K562 (cell line): ENCODE measurements at regions not wholly inside any gene's neighbourhood (a gene's known extent, or its start where the extent isn't known, plus 50 kb on each side); places are given as distances from the start of the nearest gene placed in this dataset.

ENCODE experiments used
- ATAC-seq: fragments of 200-7000 bp; cut with Tn5 transposase; 3 replicates; pipeline ENCODE4 v1.9.1; 2020; ENCODE audit warnings: moderate library complexity
- BruUV-seq: library from RNA; stranded (reverse); fragments of 400-500 nt; replicated peaks from 2 replicates; lab custom pipeline; 2021; lab: Mats Ljungman, UMichigan
- CTCF ChIA-PET: fragments of 300-600 bp; formaldehyde crosslinking; extraction: SDS; loops from one replicate; lab custom pipeline; 2021; ENCODE audit warnings: low intra/inter-chr PET ratio; lab: Yijun Ruan, JAX
- POLR2A ChIA-PET: fragments of 300-600, 350-650 bp; sonication (Branson Sonifier 250); formaldehyde crosslinking; extraction: SDS; loops from one replicate; lab custom pipeline; 2021; ENCODE audit warnings: antibody characterized with exemption, inconsistent platforms; lab: Yijun Ruan, JAX
- DNase-seq, 4 experiments: peaks; one replicate each; pipeline versions ENCODE4 v3.0.0 to v3.0.0-alpha.2; 2011 to 2018; ENCODE audit warnings: low spot score in 3 of 4, mixed read lengths in 3 of 4; ENCODE audit errors: extremely low read depth in 1 of 4
- FAIRE-seq: peaks from 2 replicates; lab custom pipeline; 2011; peaks lifted over from hg19 to GRCh38; lab: Jason Lieb, UNC
- H2AFZ ChIP-seq: 2 replicates; pipeline ENCODE4 v1.6.0; 2011; ENCODE audit warnings: low read depth, low read length, control low read depth, inconsistent platforms
- H3K27ac ChIP-seq: fragments of 200-600 bp; 3 replicates; pipeline ENCODE4 v1.8.0; 2011; ENCODE audit warnings: low read depth, mild to moderate bottlenecking, control low read depth, inconsistent platforms, low read length, moderate library complexity, mixed read lengths; ENCODE audit errors: extremely low read depth
- H3K27me3 ChIP-seq, 2 experiments: fragments of 300-600 bp in 1 of 2; 2 replicates in 1 of 2; 3 replicates in 1 of 2; pipeline versions ENCODE4 v1.6.0 to v1.8.0; 2011; ENCODE audit warnings: inconsistent platforms in 2 of 2, low read length in 2 of 2, mild to moderate bottlenecking in 1 of 2, mixed read lengths in 1 of 2, moderate library complexity in 1 of 2; ENCODE audit not compliant: control insufficient read depth in 2 of 2, insufficient read depth in 2 of 2
- H3K36me3 ChIP-seq: fragments of 300-600 bp; 3 replicates; pipeline ENCODE4 v1.8.0; 2011; ENCODE audit warnings: mild to moderate bottlenecking, low read length, inconsistent platforms; ENCODE audit not compliant: control insufficient read depth, insufficient read depth
- H3K4me1 ChIP-seq, 2 experiments: fragments of 200-600 bp in 1 of 2; replicated peaks in 1 of 2; 2 replicates in 1 of 2; 3 replicates in 1 of 2; pipeline versions ENCODE4 v1.5.1 to v1.8.0; 2011; ENCODE audit warnings: inconsistent platforms in 2 of 2, low read length in 2 of 2, mild to moderate bottlenecking in 1 of 2, mixed read lengths in 1 of 2, moderate library complexity in 1 of 2; ENCODE audit not compliant: control insufficient read depth in 2 of 2, insufficient read depth in 2 of 2
- H3K4me2 ChIP-seq: 2 replicates; pipeline ENCODE4 v1.6.1; 2011; ENCODE audit warnings: low read length, control low read depth, inconsistent platforms, mixed read lengths; ENCODE audit not compliant: insufficient read depth
- H3K4me3 ChIP-seq: fragments of 200-600 bp; sonication (generic), shearing (Covaris generic); 2 replicates; pipeline ENCODE4 v1.5.1; 2016; ENCODE audit warnings: control low read depth, inconsistent platforms
- H3K79me2 ChIP-seq: fragments of 200-600 bp; 3 replicates; pipeline ENCODE4 v1.8.0; 2011; ENCODE audit warnings: low read length, inconsistent platforms; ENCODE audit not compliant: control insufficient read depth, insufficient read depth
- H3K9ac ChIP-seq, 2 experiments: 2 replicates each; pipeline versions ENCODE4 v1.6.0 to v1.6.1; 2011; ENCODE audit warnings: low read depth in 2 of 2, low read length in 2 of 2, control low read depth in 1 of 2, inconsistent platforms in 1 of 2, mild to moderate bottlenecking in 1 of 2, mixed read lengths in 1 of 2; ENCODE audit not compliant: insufficient read depth in 1 of 2
- H3K9me1 ChIP-seq: one replicate; pipeline ENCODE4 v1.6.0; 2011; ENCODE audit warnings: inconsistent platforms, mild to moderate bottlenecking, low read length, moderate library complexity; ENCODE audit not compliant: control insufficient read depth, insufficient read depth
- H3K9me3 ChIP-seq: replicated peaks from 2 replicates; pipeline ENCODE4 v1.5.1; 2011; ENCODE audit warnings: low read depth, low read length, inconsistent platforms; ENCODE audit not compliant: control insufficient read depth, insufficient read depth
- H4K20me1 ChIP-seq: replicated peaks from 2 replicates; pipeline ENCODE4 v1.6.1; 2011; ENCODE audit warnings: low read length, inconsistent platforms, mixed read lengths; ENCODE audit not compliant: control insufficient read depth, insufficient read depth
- C11orf30 ChIP-seq: fragments of 450-650 bp; IDR thresholded peaks from 2 replicates; pipeline ENCODE4 v1.6.1; 2016; ENCODE audit warnings: low read depth, mild to moderate bottlenecking
- HDAC2 ChIP-seq: fragments of 450-650 bp; IDR thresholded peaks from 2 replicates; pipeline ENCODE4 v1.6.1; 2016; ENCODE audit warnings: mild to moderate bottlenecking
- HDAC8 ChIP-seq: fragments of 450-650 bp; IDR thresholded peaks from 2 replicates; pipeline ENCODE4 v1.6.1; 2016; ENCODE audit warnings: mild to moderate bottlenecking, missing genetic modification characterization, moderate library complexity, missing compliant biosample characterization
- MAZ ChIP-seq, 2 experiments: fragments of 450-650 bp in 1 of 2; sonication (generic) in 1 of 2; formaldehyde crosslinking; IDR thresholded peaks in 1 of 2; conservative IDR thresholded peaks in 1 of 2; 2 replicates each; pipeline versions ENCODE4 v1.4.0 to v1.5.0; 2020; ENCODE audit warnings: mild to moderate bottlenecking in 1 of 2, missing genetic modification reagents in 1 of 2
- NCOA2 ChIP-seq, 2 experiments: fragments of 450-650 bp; IDR thresholded peaks; 2 replicates each; pipeline ENCODE4 v1.6.1; 2018; ENCODE audit warnings: mild to moderate bottlenecking in 2 of 2, moderate library complexity in 1 of 2; ENCODE audit not compliant: partially characterized antibody in 2 of 2
- RBBP5 ChIP-seq: fragments of 200-600 bp; sonication (generic); IDR thresholded peaks from 2 replicates; pipeline ENCODE4 v1.6.1; 2012; ENCODE audit warnings: borderline replicate concordance, mild to moderate bottlenecking, low read length, control low read depth, inconsistent platforms; ENCODE audit not compliant: insufficient read depth, poor library complexity, severe bottlenecking
- SIN3B ChIP-seq: fragments of 450-650 bp; IDR thresholded peaks from 2 replicates; pipeline ENCODE4 v1.6.1; 2017; ENCODE audit warnings: low read depth, mild to moderate bottlenecking, moderate library complexity
- SPI1 ChIP-seq: IDR thresholded peaks from 2 replicates; pipeline ENCODE4 v1.6.1; 2011; ENCODE audit warnings: low read depth, low read length, control low read depth, borderline replicate concordance
- TAF9B ChIP-seq: fragments of 450-650 bp; IDR thresholded peaks from 2 replicates; pipeline ENCODE4 v1.6.1; 2018; ENCODE audit warnings: mild to moderate bottlenecking; ENCODE audit not compliant: partially characterized antibody
- ZNF316 ChIP-seq: fragments of 450-650 bp; IDR thresholded peaks from 2 replicates; pipeline ENCODE4 v1.6.1; 2016
- WGBS: fragments of 100-300 bp; shearing (Covaris generic); methylation state at CpG from one replicate; pipeline ENCODE4 v1.1.6; 2016; ENCODE audit warnings: low coverage, mixed read lengths; ENCODE audit not compliant: insufficient coverage; ENCODE audit errors: missing lambda C conversion rate; 5-methylcytosine and 5-hydroxymethylcytosine counted together
- in situ Hi-C: fragments of 300-500 bp; cut with MboI; formaldehyde crosslinking; loops from 4 replicates; pipeline ENCODE4 v1.15.0; 2018; ENCODE audit warnings: inconsistent platforms, mixed read lengths
- intact Hi-C: fragments of 100-400 bp; cut with micrococcal nuclease; formaldehyde crosslinking; loops from 2 replicates; pipeline ENCODE4 v1.14.2; 2022

GRCh38 chr14:23697680-23698079 lies 61.5 kb downstream of the DHRS2 start:
- ATAC-seq, result no peak
- POLR2A ChIA-PET, result no interaction called here

GRCh38 chr14:23702656-23703426 lies 66.7 kb downstream of the DHRS2 start:
- WGBS, result 7% methylated on average over 2 of the region's 2 CpGs
- no peak overlapping the region for H3K4me3 ChIP-seq
- H3K9ac ChIP-seq, result no peak overlapping the region
- 0 out of 2 replicates have a peak, but pooled peaks have one; percentile 35 for TF ChIP-seq ZNF316
- no peak for TF ChIP-seq MAZ (CRISPR knock-in tag; conservative IDR thresholded peaks at IDR 0.05 in 1 of 2, IDR thresholded peaks at IDR 0.05 in 1 of 2)
- peak; percentile 20; the same call in 1 of the 2 replicates for TF ChIP-seq C11orf30
- no peaks in the 10 kb centered on the region for H3K9me1 ChIP-seq
- no peaks in the 10 kb centered on the region; a peak in 1 of 5 replicates for H3K27me3 ChIP-seq
- in situ Hi-C loops (no loop called here), intact Hi-C loops (no loop called here)
- no peak for ATAC-seq
- H3K36me3 ChIP-seq, result no peaks in the 10 kb centered on the region
- H3K9me3 ChIP-seq, result no peaks in the 10 kb centered on the region; the same call in 1 of the 2 replicates
- POLR2A ChIA-PET, result interaction anchor here (0.7 kb wide), 1 partner anchor 12 kb away, joined by 3 read pairs; no protein-coding TSS in a partner anchor
- no peaks in the 10 kb centered on the region for H3K4me1 ChIP-seq
- no peak for FAIRE-seq
- no peak overlapping the region for H3K27ac ChIP-seq
- CTCF ChIA-PET, result no interaction called here
- H3K4me2 ChIP-seq, result no peak overlapping the region
- no peaks in the 10 kb centered on the region for H4K20me1 ChIP-seq
- no TSS peak for BruUV-seq
- no peaks in the 10 kb centered on the region for H3K79me2 ChIP-seq
- no peak for DNase-seq
- no peak overlapping the region for H2AFZ ChIP-seq

More at GRCh38 chr14:23697680-23698079, 61.5 kb downstream of the DHRS2 start:
- H3K79me2 ChIP-seq, result no peaks in the 10 kb centered on the region
- no peak overlapping the region for H3K4me3 ChIP-seq
- H2AFZ ChIP-seq, result no peak overlapping the region
- H3K4me1 ChIP-seq, result peaks cover 0 to 18% of the 10 kb centered on the region in 2 experiments; a peak in 3 of 5 replicates
- BruUV-seq, result no TSS peak
- CTCF ChIA-PET, result no interaction called here
- H3K27ac ChIP-seq, result no peak overlapping the region
- no peaks in the 10 kb centered on the region for H3K9me1 ChIP-seq
- FAIRE-seq (peak; percentile 55), DNase-seq (no peak)
- in situ Hi-C loops, result no loop called here
- H3K4me2 ChIP-seq, result no peak overlapping the region
- no peaks in the 10 kb centered on the region for H3K27me3 ChIP-seq
- H3K9me3 ChIP-seq, result no peaks in the 10 kb centered on the region
- TF ChIP-seq NCOA2 (IDR thresholded peaks at IDR 0.05; ENCODE audit: partially characterized antibody in 2 of 2), result no peak
- TF ChIP-seq HDAC2, result no peak
- TF ChIP-seq SIN3B, result no peak
- TF ChIP-seq SPI1, result peak; percentile 69; the same call in 1 of the 2 replicates
- no peak for TF ChIP-seq HDAC8 (tag)
- no peak for TF ChIP-seq RBBP5
- TF ChIP-seq TAF9B, result no peak
- no peaks in the 10 kb centered on the region for H4K20me1 ChIP-seq
- intact Hi-C loops, result no loop called here
- H3K36me3 ChIP-seq, result no peaks in the 10 kb centered on the region
- no peak overlapping the region for H3K9ac ChIP-seq
- 12% methylated on average over 4 of the region's 4 CpGs for WGBS
